GM12892 (cell line): ENCODE measurements at regions not wholly inside any gene's neighbourhood (a gene's known extent, or its start where the extent isn't known, plus 50 kb on each side); places are given as distances from the start of the nearest gene placed in this dataset.

Experiments used
- POLR2A ChIP-seq: IDR thresholded peaks from 2 replicates; pipeline ENCODE4 v1.6.1; 2011; ENCODE audit warnings: low read depth, low read length, control low read depth
- POLR2AphosphoS5 ChIP-seq: IDR thresholded peaks from 2 replicates; pipeline ENCODE4 v1.6.1; 2011; ENCODE audit warnings: low read depth, low read length, control low read depth

GRCh38 chr18:8944871-8945245 lies 157.6 kb upstream of the NDUFV2 start:
- TF ChIP-seq POLR2AphosphoS5 (no peak), POLR2A (no peak)
